RPMI7951 (cell line): ENCODE measurements at regions not wholly inside any gene's neighbourhood (a gene's known extent, or its start where the extent isn't known, plus 50 kb on each side); places are given as distances from the start of the nearest gene placed in this dataset.
"Not testable (repeated sequence)": the region's sequence is repeated elsewhere in the genome, so short reads cannot be mapped to it uniquely, and the experiment has no call there.

Experiments
- DNase-seq: peaks from one replicate; pipeline ENCODE4 v3.0.0-alpha.2; 2012; ENCODE audit warnings: low read depth

- peak; percentile 16 for DNase-seq
Observed at GRCh38 chr9:92242260-92243136, 51.0 kb downstream of the IARS1 start.

GRCh38 chr9:92236915-92237314 is 56.6 kb downstream of the IARS1 start:
- DNase-seq: no peak

GRCh38 chr9:92236465-92236864 is 57.0 kb downstream of the IARS1 start:
- DNase-seq: no peak

DNA sequence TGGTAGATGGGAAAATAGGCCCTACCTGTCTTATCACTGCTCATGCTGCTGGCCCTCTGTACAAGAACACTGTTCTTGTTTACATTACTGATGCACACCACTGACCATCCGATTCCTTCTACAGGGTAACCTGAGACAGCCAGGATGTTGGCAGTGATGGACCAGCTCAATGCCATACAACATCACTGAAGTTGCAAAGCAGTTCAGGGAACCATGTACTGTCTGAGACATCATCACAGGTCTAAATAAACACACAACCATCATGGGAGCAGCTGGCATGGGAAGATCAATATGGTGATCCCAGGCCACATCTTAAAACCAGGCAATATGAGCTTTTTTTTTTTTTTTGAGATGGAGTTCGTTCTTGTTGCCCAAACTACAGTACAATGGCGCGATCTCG is 59.0 kb downstream of the IARS1 start:
- DNase-seq: no peak

GRCh38 chr9:92232190-92232589 is 61.3 kb downstream of the IARS1 start:
- no peak for DNase-seq

- DNase-seq: no peak
Observed at GRCh38 chr9:92228628-92229027, 64.9 kb downstream of the IARS1 start.

DNA sequence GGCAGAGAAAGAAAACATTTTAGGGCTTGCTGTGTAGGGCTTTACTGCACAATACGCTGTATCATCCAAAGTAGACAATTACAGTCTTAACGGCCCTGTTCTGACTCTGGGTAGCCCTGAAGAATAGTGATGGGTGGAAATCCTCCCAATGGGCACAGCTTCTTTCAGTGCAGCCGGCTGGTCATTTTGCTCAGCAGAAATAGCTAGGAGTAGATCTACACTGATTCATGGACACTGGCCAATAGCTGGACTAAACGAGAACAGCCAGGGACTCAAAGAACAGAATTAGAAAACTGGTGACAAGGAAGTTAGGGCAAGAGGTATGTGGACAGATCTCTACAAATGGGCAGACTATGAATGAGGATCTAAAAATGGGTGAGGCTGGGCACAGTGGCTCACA is 69.3 kb downstream of the IARS1 start:
- no peak for DNase-seq

DNA sequence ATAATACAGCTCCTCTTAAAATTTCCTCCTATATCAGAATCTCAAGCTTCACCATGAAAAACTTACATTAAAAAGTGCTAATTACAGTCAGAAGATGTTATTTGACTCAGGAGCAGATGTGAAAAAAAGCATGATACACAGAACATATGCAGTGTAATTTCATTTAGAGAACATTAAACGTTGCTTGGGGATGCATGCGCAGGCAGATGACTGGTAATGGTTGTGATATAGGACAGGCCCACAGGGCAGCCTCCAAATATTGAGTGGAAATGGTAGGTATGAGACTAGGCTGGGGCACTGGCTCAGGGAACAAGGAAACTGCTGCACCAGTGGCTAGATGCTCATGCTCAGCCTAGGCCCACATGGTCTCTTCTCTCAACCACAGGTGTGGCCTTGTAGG is 69.7 kb downstream of the IARS1 start:
- no peak for DNase-seq

GRCh38 chr9:92208693-92209524 is 84.6 kb downstream of the IARS1 start:
- DNase-seq: no peak

DNA sequence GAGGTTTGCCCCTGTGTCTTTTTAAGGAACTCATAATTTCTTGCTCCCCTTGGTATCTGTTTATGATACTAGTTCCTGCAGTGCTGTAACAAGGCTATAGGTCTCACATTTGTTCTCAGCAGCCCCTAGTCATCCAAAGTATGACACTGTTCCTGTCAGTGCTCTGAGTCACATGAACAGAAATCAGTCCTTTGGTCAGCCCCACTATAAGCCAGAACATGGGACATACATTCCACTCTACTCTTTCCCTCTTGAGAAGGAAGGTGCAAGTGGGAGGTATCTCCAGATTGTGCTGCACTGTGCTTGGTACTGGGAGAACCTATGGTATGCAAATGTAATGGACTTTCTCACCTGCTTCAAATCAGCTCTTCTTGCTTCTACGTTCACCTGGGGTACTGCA is 87.0 kb downstream of the IARS1 start:
- no peak for DNase-seq

GRCh38 chr9:92203887-92204286 is 88.7 kb upstream of the SPTLC1 start:
- DNase-seq: not testable (repeated sequence)

DNA sequence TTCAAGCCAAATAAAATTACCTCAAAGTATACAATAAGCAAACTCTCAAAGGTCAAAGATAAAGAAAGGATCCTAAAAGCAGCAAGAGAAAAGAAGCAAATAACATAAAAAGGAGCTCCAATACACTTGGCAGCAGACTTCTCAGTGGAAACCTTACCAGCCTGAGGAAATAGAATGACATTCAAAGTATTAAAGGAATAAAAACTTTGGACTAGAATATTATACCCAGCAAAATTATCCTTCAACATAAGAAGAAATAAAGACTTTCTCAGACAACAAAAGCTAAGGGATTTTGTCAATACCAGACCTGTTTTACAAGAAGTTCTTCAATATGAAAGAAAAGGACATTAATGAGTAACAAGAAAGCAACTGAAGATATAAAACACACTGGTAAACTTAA is 83.0 kb upstream of the SPTLC1 start:
- not testable (repeated sequence) for DNase-seq

- DNase-seq: peak; percentile 59
Observed at GRCh38 chr9:92196909-92197308, 81.7 kb upstream of the SPTLC1 start.

- DNase-seq: no peak
Observed at GRCh38 chr9:92196400-92196799, 81.2 kb upstream of the SPTLC1 start.

- DNase-seq: peak; percentile 67
Observed at GRCh38 chr9:92191801-92192200, 76.6 kb upstream of the SPTLC1 start.

- no peak for DNase-seq
Observed at GRCh38 chr9:92190536-92190790, 75.2 kb upstream of the SPTLC1 start.

- DNase-seq: no peak
Observed at GRCh38 chr9:92189782-92190535, 74.7 kb upstream of the SPTLC1 start.

DNA sequence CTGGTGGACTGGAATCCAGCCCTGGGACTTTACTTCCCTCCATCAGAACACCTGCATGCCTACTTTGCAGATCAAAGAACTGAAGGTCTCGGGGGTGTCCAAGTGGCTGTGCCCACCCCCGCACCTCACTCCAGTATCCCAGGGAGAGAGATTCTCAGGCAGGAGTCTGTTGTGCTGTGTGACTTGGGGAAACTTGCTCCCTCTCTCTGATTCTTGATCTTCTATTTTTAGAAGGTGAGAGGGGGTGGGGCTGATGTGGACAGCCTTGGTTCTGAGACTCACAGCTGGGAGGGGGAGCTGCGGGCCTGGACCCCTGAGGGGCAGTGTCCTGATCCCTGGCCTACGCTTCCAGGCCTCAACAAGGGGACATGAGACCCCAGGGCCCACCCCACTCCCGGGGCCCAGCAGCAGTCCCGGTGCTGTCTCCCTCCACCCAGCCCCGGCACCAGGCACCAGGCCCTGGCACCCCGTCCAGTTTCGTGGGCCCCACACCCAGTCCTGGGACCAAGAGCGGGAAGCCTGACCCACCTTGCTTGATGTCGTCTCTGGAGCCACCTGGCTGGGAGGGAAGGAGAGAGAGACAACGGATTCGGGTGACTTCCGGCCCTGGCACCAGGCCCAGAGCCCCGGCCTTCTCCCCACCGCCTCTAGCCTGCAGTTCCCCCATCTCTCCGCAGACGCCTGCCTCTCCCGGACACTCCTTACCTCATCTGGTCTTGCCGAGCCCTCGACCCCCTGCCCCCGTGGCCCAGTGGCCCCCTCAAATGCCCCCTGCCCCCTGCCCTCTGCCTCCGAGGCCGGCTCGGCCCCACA is 74.0 kb upstream of the SPTLC1 start:
- no peak for DNase-seq

GRCh38 chr9:92187989-92188714 is 72.9 kb upstream of the SPTLC1 start:
- no peak for DNase-seq

- DNase-seq: no peak
Observed at GRCh38 chr9:92187390-92187789, 72.2 kb upstream of the SPTLC1 start.

DNA sequence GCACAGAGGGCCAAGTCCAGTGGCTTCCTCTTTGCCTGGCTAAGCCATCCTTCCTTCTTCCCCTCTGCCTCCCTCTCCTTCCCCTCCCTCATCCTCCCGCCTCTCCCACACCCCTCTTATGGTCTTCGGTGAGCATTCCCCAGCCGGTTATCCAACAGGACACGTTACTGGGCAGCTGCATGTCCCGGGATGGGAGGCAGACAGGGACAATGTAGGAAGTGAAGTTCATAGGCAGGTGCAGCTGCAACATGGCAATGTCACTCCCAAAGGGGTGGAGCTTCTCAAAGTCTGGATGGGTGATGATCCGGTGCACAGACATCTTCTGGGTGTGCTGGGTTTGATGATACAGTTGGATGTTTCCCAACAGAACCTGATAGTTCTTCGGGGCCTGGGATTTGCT is 71.4 kb upstream of the SPTLC1 start:
- no peak for DNase-seq
